GM23338 (cell line): ENCODE measurements at regions not wholly inside any gene's neighbourhood (a gene's known extent, or its start where the extent isn't known, plus 50 kb on each side); places are given as distances from the start of the nearest gene placed in this dataset.

Experiments
- CREB1 ChIP-seq: fragments of 250-450 bp; sonication (Bioruptor Pico); IDR thresholded peaks from 2 replicates; pipeline ENCODE4 v1.5.0; 2020; ENCODE audit warnings: low read depth, mild to moderate bottlenecking, moderate library complexity
- EZH2 ChIP-seq: fragments of 200-600 bp; sonication (generic); IDR thresholded peaks from one replicate; pipeline ENCODE4 v1.8.0; 2017; ENCODE audit warnings: antibody characterized with exemption, mild to moderate bottlenecking, low read depth; ENCODE audit not compliant: unreplicated experiment
- JUNB ChIP-seq: IDR thresholded peaks from one replicate; pipeline ENCODE4 v1.6.1; 2016; ENCODE audit warnings: antibody characterized with exemption; ENCODE audit not compliant: unreplicated experiment
- NANOG ChIP-seq: IDR thresholded peaks from 2 replicates; pipeline ENCODE4 v1.6.1; 2016; ENCODE audit warnings: antibody characterized with exemption, borderline replicate concordance
- POLR2AphosphoS5 ChIP-seq: IDR thresholded peaks from 2 replicates; pipeline ENCODE4 v1.6.1; 2016; ENCODE audit warnings: antibody characterized with exemption, low read depth
- STAT1 ChIP-seq: IDR thresholded peaks from one replicate; pipeline ENCODE4 v1.6.1; 2016; ENCODE audit warnings: antibody characterized with exemption; ENCODE audit not compliant: unreplicated experiment
- ZNF331 ChIP-seq: fragments of 250-450 bp; sonication (Bioruptor Pico); IDR thresholded peaks from 2 replicates; pipeline ENCODE4 v1.5.0; 2020; ENCODE audit warnings: low read depth, mild to moderate bottlenecking, moderate library complexity
- TF ChIP-seq, protein P1 (sequence below), 2 experiments: fragments of 200-600 bp in 1 of 2; sonication (generic) in 1 of 2; conservative IDR thresholded peaks; 2 replicates each; pipeline versions ENCODE4 v1.5.1 to v1.6.1; 2016 to 2017; ENCODE audit warnings: antibody characterized with exemption in 2 of 2, low read depth in 2 of 2, mild to moderate bottlenecking in 2 of 2, moderate library complexity in 1 of 2
- TF ChIP-seq, protein P2 (sequence below): IDR thresholded peaks from one replicate; pipeline ENCODE4 v1.6.1; 2018; ENCODE audit warnings: antibody characterized with exemption; ENCODE audit not compliant: unreplicated experiment

DNA sequence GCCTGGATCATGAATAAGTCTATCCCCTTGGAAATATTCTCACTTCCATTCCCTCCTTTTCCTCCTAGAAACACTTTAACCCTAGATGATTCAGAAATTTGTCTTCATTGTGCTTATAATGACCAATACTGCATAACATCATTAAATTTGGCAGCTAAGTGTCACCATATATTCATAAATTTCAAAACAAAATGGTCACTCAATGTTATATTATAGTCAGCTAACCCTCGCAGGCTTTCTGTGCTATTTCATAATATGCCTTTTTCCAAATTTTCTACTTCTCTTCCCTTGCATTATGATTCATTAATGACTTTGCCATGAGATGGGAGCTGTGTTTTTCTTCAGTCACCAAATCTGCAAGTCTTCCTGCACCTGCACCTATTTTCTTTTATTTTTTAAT lies 308.3 kb upstream of the AKR1E2 start:
- TF ChIP-seq, protein P1, sequence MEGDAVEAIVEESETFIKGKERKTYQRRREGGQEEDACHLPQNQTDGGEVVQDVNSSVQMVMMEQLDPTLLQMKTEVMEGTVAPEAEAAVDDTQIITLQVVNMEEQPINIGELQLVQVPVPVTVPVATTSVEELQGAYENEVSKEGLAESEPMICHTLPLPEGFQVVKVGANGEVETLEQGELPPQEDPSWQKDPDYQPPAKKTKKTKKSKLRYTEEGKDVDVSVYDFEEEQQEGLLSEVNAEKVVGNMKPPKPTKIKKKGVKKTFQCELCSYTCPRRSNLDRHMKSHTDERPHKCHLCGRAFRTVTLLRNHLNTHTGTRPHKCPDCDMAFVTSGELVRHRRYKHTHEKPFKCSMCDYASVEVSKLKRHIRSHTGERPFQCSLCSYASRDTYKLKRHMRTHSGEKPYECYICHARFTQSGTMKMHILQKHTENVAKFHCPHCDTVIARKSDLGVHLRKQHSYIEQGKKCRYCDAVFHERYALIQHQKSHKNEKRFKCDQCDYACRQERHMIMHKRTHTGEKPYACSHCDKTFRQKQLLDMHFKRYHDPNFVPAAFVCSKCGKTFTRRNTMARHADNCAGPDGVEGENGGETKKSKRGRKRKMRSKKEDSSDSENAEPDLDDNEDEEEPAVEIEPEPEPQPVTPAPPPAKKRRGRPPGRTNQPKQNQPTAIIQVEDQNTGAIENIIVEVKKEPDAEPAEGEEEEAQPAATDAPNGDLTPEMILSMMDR (conservative IDR thresholded peaks at IDR 0.05; ENCODE audit: low read depth in 2 of 2): no peak
- TF ChIP-seq EZH2 (no peak), POLR2AphosphoS5 (no peak), NANOG (no peak), JUNB (no peak), STAT1 (no peak), CREB1 (no peak), ZNF331 (CRISPR knock-in tag) (no peak)
- TF ChIP-seq, protein P2, sequence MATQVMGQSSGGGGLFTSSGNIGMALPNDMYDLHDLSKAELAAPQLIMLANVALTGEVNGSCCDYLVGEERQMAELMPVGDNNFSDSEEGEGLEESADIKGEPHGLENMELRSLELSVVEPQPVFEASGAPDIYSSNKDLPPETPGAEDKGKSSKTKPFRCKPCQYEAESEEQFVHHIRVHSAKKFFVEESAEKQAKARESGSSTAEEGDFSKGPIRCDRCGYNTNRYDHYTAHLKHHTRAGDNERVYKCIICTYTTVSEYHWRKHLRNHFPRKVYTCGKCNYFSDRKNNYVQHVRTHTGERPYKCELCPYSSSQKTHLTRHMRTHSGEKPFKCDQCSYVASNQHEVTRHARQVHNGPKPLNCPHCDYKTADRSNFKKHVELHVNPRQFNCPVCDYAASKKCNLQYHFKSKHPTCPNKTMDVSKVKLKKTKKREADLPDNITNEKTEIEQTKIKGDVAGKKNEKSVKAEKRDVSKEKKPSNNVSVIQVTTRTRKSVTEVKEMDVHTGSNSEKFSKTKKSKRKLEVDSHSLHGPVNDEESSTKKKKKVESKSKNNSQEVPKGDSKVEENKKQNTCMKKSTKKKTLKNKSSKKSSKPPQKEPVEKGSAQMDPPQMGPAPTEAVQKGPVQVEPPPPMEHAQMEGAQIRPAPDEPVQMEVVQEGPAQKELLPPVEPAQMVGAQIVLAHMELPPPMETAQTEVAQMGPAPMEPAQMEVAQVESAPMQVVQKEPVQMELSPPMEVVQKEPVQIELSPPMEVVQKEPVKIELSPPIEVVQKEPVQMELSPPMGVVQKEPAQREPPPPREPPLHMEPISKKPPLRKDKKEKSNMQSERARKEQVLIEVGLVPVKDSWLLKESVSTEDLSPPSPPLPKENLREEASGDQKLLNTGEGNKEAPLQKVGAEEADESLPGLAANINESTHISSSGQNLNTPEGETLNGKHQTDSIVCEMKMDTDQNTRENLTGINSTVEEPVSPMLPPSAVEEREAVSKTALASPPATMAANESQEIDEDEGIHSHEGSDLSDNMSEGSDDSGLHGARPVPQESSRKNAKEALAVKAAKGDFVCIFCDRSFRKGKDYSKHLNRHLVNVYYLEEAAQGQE: no peak
